GM23338 (cell line): ENCODE measurements at regions not wholly inside any gene's neighbourhood (a gene's known extent, or its start where the extent isn't known, plus 50 kb on each side); places are given as distances from the start of the nearest gene placed in this dataset.

ENCODE experiments used
- ATAC-seq: fragments of 200-7000 bp; cut with Tn5 transposase; 3 replicates; pipeline ENCODE4 v1.9.1; 2020
- DNase-seq: peaks from one replicate; pipeline ENCODE4 v3.0.0-alpha.2; 2015; ENCODE audit warnings: low spot score
- H2AFZ ChIP-seq: fragments of 200-600 bp; sonication (generic); 2 replicates; pipeline ENCODE4 v1.8.0; 2016; ENCODE audit warnings: antibody characterized with exemption, mild to moderate bottlenecking, moderate library complexity
- H3F3A ChIP-seq: fragments of 200-600 bp; sonication (generic); replicated peaks from 2 replicates; pipeline ENCODE4 v1.8.0; 2017; ENCODE audit warnings: antibody characterized with exemption, mixed run types, low read depth
- H3K27ac ChIP-seq: fragments of 200-600 bp; sonication (generic); 2 replicates; pipeline ENCODE4 v1.6.1; 2016; ENCODE audit warnings: low read depth
- H3K27me3 ChIP-seq: fragments of 200-600 bp; sonication (generic); 2 replicates; pipeline ENCODE4 v1.8.0; 2016; ENCODE audit warnings: mild to moderate bottlenecking, mixed run types, moderate library complexity; ENCODE audit not compliant: insufficient read depth
- H3K36me3 ChIP-seq: fragments of 200-600 bp; sonication (generic); 2 replicates; pipeline ENCODE4 v1.8.0; 2016; ENCODE audit warnings: mild to moderate bottlenecking; ENCODE audit not compliant: insufficient read depth
- H3K4me1 ChIP-seq: fragments of 200-600 bp; sonication (generic); 2 replicates; pipeline ENCODE4 v1.8.0; 2016; ENCODE audit warnings: mild to moderate bottlenecking, moderate library complexity; ENCODE audit not compliant: insufficient read depth
- H3K4me2 ChIP-seq: fragments of 200-600 bp; sonication (generic); 2 replicates; pipeline ENCODE4 v1.7.1; 2017; ENCODE audit warnings: mixed run types
- H3K4me3 ChIP-seq: fragments of 200-600 bp; sonication (generic); 2 replicates; pipeline ENCODE4 v1.6.1; 2016; ENCODE audit warnings: mixed run types
- H3K79me2 ChIP-seq: fragments of 200-600 bp; sonication (generic); replicated peaks from 2 replicates; pipeline ENCODE4 v1.8.0; 2017; ENCODE audit warnings: mild to moderate bottlenecking; ENCODE audit not compliant: insufficient read depth
- H3K9me2 ChIP-seq: fragments of 200-600 bp; sonication (generic); 2 replicates; pipeline ENCODE4 v1.8.0; 2017; ENCODE audit not compliant: insufficient read depth
- H4K20me1 ChIP-seq: fragments of 200-600 bp; sonication (generic); replicated peaks from 2 replicates; pipeline ENCODE4 v1.8.0; 2017; ENCODE audit warnings: mild to moderate bottlenecking; ENCODE audit not compliant: insufficient read depth
- H3K27ac Mint-ChIP-seq: 2 replicates; pipeline ENCODE4 v1.8.0; 2020; ENCODE audit warnings: inconsistent platforms, mild to moderate bottlenecking, moderate library complexity, mixed read lengths
- H3K27me3 Mint-ChIP-seq: 3 replicates; pipeline ENCODE4 v1.8.0; 2022; ENCODE audit warnings: low read depth, mild to moderate bottlenecking, moderate library complexity, mixed read lengths, inconsistent platforms; ENCODE audit not compliant: insufficient read depth, poor library complexity
- H3K36me3 Mint-ChIP-seq: 3 replicates; pipeline ENCODE4 v1.8.0; 2021; ENCODE audit warnings: low read depth, mild to moderate bottlenecking, inconsistent platforms, moderate library complexity, mixed read lengths
- H3K4me1 Mint-ChIP-seq: 3 replicates; pipeline ENCODE4 v1.8.0; 2020; ENCODE audit warnings: mild to moderate bottlenecking, inconsistent platforms, mixed read lengths
- H3K4me3 Mint-ChIP-seq: 3 replicates; pipeline ENCODE4 v1.8.0; 2021; ENCODE audit warnings: moderate library complexity, mild to moderate bottlenecking, inconsistent platforms, mixed read lengths
- H3K9me3 Mint-ChIP-seq: 3 replicates; pipeline ENCODE4 v1.8.0; 2020; ENCODE audit warnings: moderate library complexity, mild to moderate bottlenecking, inconsistent platforms, mixed read lengths
- EZH2 ChIP-seq: fragments of 200-600 bp; sonication (generic); IDR thresholded peaks from one replicate; pipeline ENCODE4 v1.8.0; 2017; ENCODE audit warnings: antibody characterized with exemption, mild to moderate bottlenecking, low read depth; ENCODE audit not compliant: unreplicated experiment
- EZH2phosphoT487 ChIP-seq: fragments of 200-600 bp; sonication (generic); IDR thresholded peaks from one replicate; pipeline ENCODE4 v1.8.1; 2018; ENCODE audit warnings: antibody characterized with exemption; ENCODE audit not compliant: unreplicated experiment
- JUNB ChIP-seq: IDR thresholded peaks from one replicate; pipeline ENCODE4 v1.6.1; 2016; ENCODE audit warnings: antibody characterized with exemption; ENCODE audit not compliant: unreplicated experiment
- TF ChIP-seq, protein P1 (sequence below): fragments of 250-450 bp; sonication (Bioruptor Pico); IDR thresholded peaks from 2 replicates; pipeline ENCODE4 v1.5.0; 2020; ENCODE audit warnings: mild to moderate bottlenecking, moderate library complexity

DNA sequence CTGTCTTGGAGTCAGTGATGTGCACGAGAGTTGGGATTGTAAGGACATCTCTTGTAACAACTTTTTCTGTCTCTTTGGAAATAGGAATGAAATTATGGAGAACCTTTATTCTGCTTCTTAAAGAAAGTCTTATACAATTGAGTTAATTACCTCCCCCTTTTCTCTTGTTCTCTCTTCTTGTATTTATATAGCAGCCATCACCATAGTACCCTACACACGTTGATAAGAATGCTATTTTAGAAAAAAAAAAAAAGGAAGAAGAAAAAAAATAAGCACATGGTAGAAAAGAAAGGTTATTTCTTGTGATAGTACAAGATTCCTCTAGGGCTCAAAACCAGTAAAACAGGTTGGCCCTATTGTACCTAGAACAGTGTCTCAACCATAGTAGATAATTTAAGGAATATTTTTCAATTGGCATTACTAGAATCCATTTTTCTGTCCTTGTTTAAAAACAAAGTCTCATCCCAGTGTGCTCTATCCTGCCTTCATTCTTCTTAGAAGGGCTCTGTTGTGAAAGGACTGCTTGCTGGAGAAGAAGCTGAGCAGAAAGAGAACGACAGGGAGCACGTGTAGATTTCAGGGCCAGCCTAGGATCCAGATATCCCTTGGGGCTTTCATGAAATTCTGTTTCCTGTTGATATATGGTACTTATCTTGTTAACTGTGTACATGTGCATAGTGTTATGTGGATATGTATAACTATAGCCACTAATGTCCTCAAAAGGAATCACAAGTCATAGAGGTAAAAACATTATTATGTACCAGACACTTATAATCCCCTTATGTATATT is 392.3 kb upstream of the MEF2C start (continued):
- TF ChIP-seq, protein P1, sequence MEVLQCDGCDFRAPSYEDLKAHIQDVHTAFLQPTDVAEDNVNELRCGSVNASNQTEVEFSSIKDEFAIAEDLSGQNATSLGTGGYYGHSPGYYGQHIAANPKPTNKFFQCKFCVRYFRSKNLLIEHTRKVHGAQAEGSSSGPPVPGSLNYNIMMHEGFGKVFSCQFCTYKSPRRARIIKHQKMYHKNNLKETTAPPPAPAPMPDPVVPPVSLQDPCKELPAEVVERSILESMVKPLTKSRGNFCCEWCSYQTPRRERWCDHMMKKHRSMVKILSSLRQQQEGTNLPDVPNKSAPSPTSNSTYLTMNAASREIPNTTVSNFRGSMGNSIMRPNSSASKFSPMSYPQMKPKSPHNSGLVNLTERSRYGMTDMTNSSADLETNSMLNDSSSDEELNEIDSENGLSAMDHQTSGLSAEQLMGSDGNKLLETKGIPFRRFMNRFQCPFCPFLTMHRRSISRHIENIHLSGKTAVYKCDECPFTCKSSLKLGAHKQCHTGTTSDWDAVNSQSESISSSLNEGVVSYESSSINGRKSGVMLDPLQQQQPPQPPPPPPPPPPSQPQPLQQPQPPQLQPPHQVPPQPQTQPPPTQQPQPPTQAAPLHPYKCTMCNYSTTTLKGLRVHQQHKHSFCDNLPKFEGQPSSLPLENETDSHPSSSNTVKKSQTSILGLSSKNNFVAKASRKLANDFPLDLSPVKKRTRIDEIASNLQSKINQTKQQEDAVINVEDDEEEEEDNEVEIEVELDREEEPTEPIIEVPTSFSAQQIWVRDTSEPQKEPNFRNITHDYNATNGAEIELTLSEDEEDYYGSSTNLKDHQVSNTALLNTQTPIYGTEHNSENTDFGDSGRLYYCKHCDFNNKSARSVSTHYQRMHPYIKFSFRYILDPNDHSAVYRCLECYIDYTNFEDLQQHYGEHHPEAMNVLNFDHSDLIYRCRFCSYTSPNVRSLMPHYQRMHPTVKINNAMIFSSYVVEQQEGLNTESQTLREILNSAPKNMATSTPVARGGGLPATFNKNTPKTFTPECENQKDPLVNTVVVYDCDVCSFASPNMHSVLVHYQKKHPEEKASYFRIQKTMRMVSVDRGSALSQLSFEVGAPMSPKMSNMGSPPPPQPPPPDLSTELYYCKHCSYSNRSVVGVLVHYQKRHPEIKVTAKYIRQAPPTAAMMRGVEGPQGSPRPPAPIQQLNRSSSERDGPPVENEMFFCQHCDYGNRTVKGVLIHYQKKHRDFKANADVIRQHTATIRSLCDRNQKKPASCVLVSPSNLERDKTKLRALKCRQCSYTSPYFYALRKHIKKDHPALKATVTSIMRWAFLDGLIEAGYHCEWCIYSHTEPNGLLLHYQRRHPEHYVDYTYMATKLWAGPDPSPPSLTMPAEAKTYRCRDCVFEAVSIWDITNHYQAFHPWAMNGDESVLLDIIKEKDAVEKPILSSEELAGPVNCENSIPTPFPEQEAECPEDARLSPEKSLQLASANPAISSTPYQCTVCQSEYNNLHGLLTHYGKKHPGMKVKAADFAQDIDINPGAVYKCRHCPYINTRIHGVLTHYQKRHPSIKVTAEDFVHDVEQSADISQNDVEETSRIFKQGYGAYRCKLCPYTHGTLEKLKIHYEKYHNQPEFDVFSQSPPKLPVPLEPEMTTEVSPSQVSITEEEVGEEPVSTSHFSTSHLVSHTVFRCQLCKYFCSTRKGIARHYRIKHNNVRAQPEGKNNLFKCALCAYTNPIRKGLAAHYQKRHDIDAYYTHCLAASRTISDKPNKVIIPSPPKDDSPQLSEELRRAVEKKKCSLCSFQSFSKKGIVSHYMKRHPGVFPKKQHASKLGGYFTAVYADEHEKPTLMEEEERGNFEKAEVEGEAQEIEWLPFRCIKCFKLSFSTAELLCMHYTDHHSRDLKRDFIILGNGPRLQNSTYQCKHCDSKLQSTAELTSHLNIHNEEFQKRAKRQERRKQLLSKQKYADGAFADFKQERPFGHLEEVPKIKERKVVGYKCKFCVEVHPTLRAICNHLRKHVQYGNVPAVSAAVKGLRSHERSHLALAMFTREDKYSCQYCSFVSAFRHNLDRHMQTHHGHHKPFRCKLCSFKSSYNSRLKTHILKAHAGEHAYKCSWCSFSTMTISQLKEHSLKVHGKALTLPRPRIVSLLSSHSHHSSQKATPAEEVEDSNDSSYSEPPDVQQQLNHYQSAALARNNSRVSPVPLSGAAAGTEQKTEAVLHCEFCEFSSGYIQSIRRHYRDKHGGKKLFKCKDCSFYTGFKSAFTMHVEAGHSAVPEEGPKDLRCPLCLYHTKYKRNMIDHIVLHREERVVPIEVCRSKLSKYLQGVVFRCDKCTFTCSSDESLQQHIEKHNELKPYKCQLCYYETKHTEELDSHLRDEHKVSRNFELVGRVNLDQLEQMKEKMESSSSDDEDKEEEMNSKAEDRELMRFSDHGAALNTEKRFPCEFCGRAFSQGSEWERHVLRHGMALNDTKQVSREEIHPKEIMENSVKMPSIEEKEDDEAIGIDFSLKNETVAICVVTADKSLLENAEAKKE (CRISPR knock-in tag) = no peak

DNA sequence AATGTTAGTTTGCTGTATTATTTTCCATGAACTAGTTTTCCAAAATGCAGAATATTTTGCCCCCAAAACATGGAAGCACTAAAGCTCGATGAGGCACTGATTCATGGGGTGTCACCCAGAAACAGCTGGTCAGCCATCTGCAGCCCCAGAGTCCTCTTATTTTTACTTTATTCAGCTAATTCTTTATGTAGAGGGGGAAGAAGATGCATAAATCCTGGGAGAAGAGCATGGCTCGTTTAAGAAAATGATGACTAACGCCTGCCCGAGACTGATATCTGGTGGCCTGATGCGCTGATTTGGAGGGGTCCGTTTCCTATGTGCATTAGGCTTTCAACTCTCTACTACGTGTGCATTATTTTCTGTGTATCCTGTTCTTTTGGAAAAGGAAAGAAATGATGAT is 390.3 kb upstream of the MEF2C start:
- Mint-ChIP-seq H3K9me3 (no peaks in the 10 kb centered on the region), H3K27me3 (peaks cover 4% of the 10 kb centered on the region), H3K36me3 (no peaks in the 10 kb centered on the region), H3K4me3 (no peak overlapping the region), H3K27ac (no peak overlapping the region), H3K4me1 (peaks cover 3% of the 10 kb centered on the region; the same call in 1 of the 3 replicates)
- no peak overlapping the region for H3K27ac ChIP-seq
- H3K4me1 ChIP-seq = no peaks in the 10 kb centered on the region
- no peaks in the 10 kb centered on the region for H4K20me1 ChIP-seq
- ATAC-seq (no peak), DNase-seq (no peak)
- H3K4me2 ChIP-seq = no peak overlapping the region
- no peaks in the 10 kb centered on the region for H3K9me2 ChIP-seq
- H3K27me3 ChIP-seq = no peaks in the 10 kb centered on the region
- H3K79me2 ChIP-seq = no peaks in the 10 kb centered on the region
- H3K36me3 ChIP-seq = no peaks in the 10 kb centered on the region
- H2AFZ ChIP-seq = no peak overlapping the region
- H3K4me3 ChIP-seq = no peak overlapping the region
- no peaks in the 10 kb centered on the region for H3F3A ChIP-seq
- no peak for TF ChIP-seq EZH2
- TF ChIP-seq, protein P1 (CRISPR knock-in tag) = no peak
- no peak for TF ChIP-seq JUNB
- TF ChIP-seq EZH2phosphoT487 = no peak
